Fibroblast of mammary gland (primary cell): ENCODE measurements at regions not wholly inside any gene's neighbourhood (a gene's known extent, or its start where the extent isn't known, plus 50 kb on each side); places are given as distances from the start of the nearest gene placed in this dataset.

Source experiments
- DNase-seq: peaks from one replicate; pipeline ENCODE4 v3.0.0-alpha.2; 2010; ENCODE audit warnings: low read depth
- H3K4me3 ChIP-seq: 2 replicates; pipeline ENCODE4 v1.5.1; 2011; ENCODE audit warnings: low read depth, mild to moderate bottlenecking, low read length, moderate library complexity; ENCODE audit not compliant: control insufficient read depth
- CTCF ChIP-seq: conservative IDR thresholded peaks from 2 replicates; pipeline ENCODE4 v1.5.1; 2011; ENCODE audit warnings: low read depth, low read length, inconsistent platforms; ENCODE audit not compliant: control insufficient read depth, insufficient read depth

- no peak overlapping the region for H3K4me3 ChIP-seq
- TF ChIP-seq CTCF = no peak
- peak; percentile 78 for DNase-seq
Measured at GRCh38 chr1:226816576-226816975, 53.8 kb upstream of the PSEN2 start.

- TF ChIP-seq CTCF = no peak
- no peak overlapping the region for H3K4me3 ChIP-seq
- peak; percentile 91 for DNase-seq
Measured at GRCh38 chr1:226814751-226815537, 55.5 kb upstream of the PSEN2 start.

GRCh38 chr1:226813671-226814591, 56.5 kb upstream of the PSEN2 start:
- DNase-seq = no peak
- no peak for TF ChIP-seq CTCF
- no peak overlapping the region for H3K4me3 ChIP-seq

- no peak for DNase-seq
- H3K4me3 ChIP-seq = no peak overlapping the region
- no peak for TF ChIP-seq CTCF
Measured at GRCh38 chr1:226810681-226811080, 59.7 kb upstream of the PSEN2 start.

- DNase-seq = no peak
- no peak for TF ChIP-seq CTCF
- no peak overlapping the region for H3K4me3 ChIP-seq
Measured at GRCh38 chr1:226809785-226810571, 60.4 kb upstream of the PSEN2 start.

GRCh38 chr1:226808501-226808900, 61.9 kb upstream of the PSEN2 start:
- DNase-seq = no peak
- no peak overlapping the region for H3K4me3 ChIP-seq
- TF ChIP-seq CTCF = no peak
